ENCODE measurements at regions not wholly inside any gene's neighbourhood (a gene's known extent, or its start where the extent isn't known, plus 50 kb on each side); places are given as distances from the start of the nearest gene placed in this dataset.

DNA sequence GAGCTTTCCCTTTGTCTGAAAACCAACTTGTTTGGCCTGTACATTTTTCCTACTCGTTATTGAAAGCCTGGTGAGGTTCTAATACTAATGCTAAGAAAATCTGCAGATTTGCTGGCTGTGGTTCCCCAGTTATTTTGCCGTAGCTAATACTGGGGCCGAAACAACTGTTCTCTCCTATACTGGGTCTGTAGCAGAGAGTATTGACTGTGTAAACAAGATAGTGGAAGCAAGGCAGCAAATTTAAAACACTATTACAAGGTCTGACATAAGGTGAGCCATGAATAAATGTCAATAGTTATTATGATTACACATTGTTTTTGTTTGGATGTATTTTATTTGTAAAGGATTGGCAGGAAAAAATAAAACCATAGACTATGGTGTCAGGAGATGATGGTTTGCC, 1244.0 kb downstream of the AACS start:
- H3K4me1 Mint-ChIP-seq (ENCODE audit: low read depth), result no peaks in the 10 kb centered on the region
- H3K4me3 Mint-ChIP-seq, result no peak overlapping the region
- no peak for ATAC-seq (replicated peaks in 1 of 2)

GRCh38 chr12:126312457-126312856, 1247.2 kb downstream of the AACS start:
- Mint-ChIP-seq H3K9me3 (peaks cover 1 to 3% of the 10 kb centered on the region in 2 donors), H3K36me3 (ENCODE audit: insufficient read depth in 2 of 2) (peaks cover 0 to 1% of the 10 kb centered on the region in 2 donors), H3K4me1 (ENCODE audit: low read depth) (no peaks in the 10 kb centered on the region), H3K27me3 (ENCODE audit: low read depth) (no peaks in the 10 kb centered on the region), H3K27ac (no peak overlapping the region), H3K4me3 (no peak overlapping the region)
- DNase-seq, result no peak
- no peak for ATAC-seq (replicated peaks in 1 of 2)

More for the DNA sequence above, 1244.0 kb downstream of the AACS start:
- Mint-ChIP-seq H3K27ac (no peak overlapping the region), H3K9me3 (peaks cover 0 to 5% of the 10 kb centered on the region in 2 donors), H3K27me3 (ENCODE audit: low read depth) (no peaks in the 10 kb centered on the region), H3K36me3 (ENCODE audit: insufficient read depth in 2 of 2) (peaks cover 0 to 3% of the 10 kb centered on the region in 2 donors)
- no peak for DNase-seq

DNA sequence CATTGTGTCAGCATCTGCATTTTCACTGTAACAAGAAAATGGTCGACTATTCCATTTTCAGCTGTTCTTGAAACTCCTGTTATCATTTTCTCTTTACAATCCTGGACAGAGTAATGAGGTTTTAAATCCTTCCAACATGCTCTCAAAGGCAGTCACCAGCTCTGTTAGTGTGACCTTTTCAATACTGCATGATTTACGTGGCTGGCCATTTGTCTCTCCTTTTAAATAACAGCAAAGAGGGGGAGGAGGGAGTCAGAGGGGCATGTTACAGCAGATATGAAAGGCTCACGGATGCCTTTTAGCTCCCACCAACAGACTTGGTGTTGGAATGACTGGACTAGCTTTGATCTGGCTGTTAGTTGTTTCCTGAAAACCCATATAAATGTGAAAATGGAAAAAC, 1251.2 kb downstream of the AACS start:
- no peak overlapping the region for H3K27ac Mint-ChIP-seq
- peaks cover 0 to 1% of the 10 kb centered on the region in 2 donors for H3K36me3 Mint-ChIP-seq (ENCODE audit: insufficient read depth in 2 of 2)
- no peaks in the 10 kb centered on the region for H3K27me3 Mint-ChIP-seq (ENCODE audit: low read depth)
- DNase-seq (no peak), ATAC-seq (replicated peaks in 1 of 2) (no peak)
- H3K4me1 Mint-ChIP-seq (ENCODE audit: low read depth), result no peaks in the 10 kb centered on the region
- no peak overlapping the region for H3K4me3 Mint-ChIP-seq
- H3K9me3 Mint-ChIP-seq, result peaks cover 0 to 3% of the 10 kb centered on the region in 2 donors

DNA sequence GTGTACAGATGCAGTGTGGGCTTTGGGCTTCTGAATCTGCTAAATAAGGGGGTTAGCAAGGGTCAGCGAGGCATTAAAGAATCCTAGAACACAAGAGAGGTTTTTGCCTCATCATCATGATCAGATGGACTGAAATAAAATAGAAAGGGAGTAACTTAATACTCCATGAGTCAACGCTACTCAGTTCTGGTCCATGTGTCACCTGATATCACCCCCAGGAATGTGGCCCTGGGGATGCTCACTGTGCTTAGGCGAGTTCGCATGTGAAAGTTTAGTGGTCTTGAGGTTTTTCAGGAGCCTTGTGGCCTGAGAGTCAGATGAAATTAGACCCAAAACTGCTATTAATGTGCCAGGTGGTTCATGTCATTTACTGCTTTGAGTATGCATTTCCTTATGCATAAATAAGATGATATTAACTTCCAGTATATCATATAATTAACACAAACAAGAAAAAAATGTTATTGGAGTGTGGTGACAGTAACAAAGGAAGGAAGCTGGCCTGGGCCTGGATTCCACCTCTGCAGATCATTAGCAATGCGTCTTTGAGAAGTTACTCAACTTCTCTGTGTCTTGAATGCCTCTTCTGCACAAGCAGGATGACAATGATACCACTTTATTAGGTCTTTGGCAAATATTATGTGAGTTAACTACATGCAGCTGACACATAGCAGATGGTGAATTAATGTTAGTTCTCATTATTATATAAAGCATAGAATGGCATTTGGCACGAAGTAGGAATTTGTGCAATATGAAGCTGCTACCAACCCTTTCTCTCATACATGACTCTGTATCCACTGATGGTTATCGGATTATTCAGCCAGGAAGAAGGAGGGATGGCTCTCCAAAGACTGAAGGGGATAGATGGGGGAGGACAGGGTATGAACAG, 1272.6 kb downstream of the AACS start:
- no peaks in the 10 kb centered on the region for H3K27me3 Mint-ChIP-seq (ENCODE audit: low read depth)
- no peak for DNase-seq
- no peak overlapping the region for H3K27ac Mint-ChIP-seq
- H3K4me1 Mint-ChIP-seq (ENCODE audit: low read depth), result no peaks in the 10 kb centered on the region
- no peak for ATAC-seq (replicated peaks in 1 of 2)
- H3K9me3 Mint-ChIP-seq, result peaks cover 0 to 1% of the 10 kb centered on the region in 2 donors
- H3K36me3 Mint-ChIP-seq (ENCODE audit: insufficient read depth in 2 of 2), result no peaks in the 10 kb centered on the region
- H3K4me3 Mint-ChIP-seq, result no peak overlapping the region

- Mint-ChIP-seq H3K27ac (no peak overlapping the region), H3K4me1 (ENCODE audit: low read depth) (no peaks in the 10 kb centered on the region), H3K27me3 (ENCODE audit: low read depth) (no peaks in the 10 kb centered on the region), H3K4me3 (no peak overlapping the region), H3K9me3 (peaks cover 2 to 6% of the 10 kb centered on the region in 2 donors), H3K36me3 (ENCODE audit: insufficient read depth in 2 of 2) (no peaks in the 10 kb centered on the region)
- no peak for DNase-seq
- no peak for ATAC-seq (replicated peaks in 1 of 2)
Observed at GRCh38 chr12:126342866-126343265, 1277.6 kb downstream of the AACS start.

GRCh38 chr12:126343321-126343720, 1278.1 kb downstream of the AACS start:
- H3K4me1 Mint-ChIP-seq (ENCODE audit: low read depth), result no peaks in the 10 kb centered on the region
- DNase-seq, result no peak
- no peaks in the 10 kb centered on the region for H3K36me3 Mint-ChIP-seq (ENCODE audit: insufficient read depth in 2 of 2)
- H3K4me3 Mint-ChIP-seq, result no peak overlapping the region
- no peaks in the 10 kb centered on the region for H3K27me3 Mint-ChIP-seq (ENCODE audit: low read depth)
- no peak for ATAC-seq (replicated peaks in 1 of 2)
- H3K9me3 Mint-ChIP-seq, result peaks cover 2 to 6% of the 10 kb centered on the region in 2 donors
- H3K27ac Mint-ChIP-seq, result no peak overlapping the region

DNA sequence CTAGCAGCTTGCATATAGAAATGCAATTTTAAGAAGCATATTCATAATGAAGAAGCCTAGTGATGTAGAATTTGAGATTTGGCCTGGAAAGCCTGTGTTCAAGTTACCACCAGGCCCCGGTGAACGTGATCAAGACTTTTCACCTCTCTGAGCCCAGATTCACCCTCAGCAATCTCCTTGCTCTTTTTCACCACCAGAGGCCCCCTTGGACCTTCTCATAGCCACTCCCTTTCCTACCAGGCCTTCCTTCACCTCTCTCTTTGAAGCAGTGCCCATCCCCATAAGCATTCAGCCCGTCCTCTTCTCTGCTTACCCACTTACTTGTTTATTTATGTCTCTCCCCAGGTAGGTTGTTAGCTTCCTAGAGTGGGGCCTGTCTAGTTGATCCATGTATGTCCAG, 1280.9 kb downstream of the AACS start:
- H3K4me3 Mint-ChIP-seq, result no peak overlapping the region
- H3K27ac Mint-ChIP-seq, result no peak overlapping the region
- peaks cover 2 to 5% of the 10 kb centered on the region in 2 donors for H3K9me3 Mint-ChIP-seq
- H3K4me1 Mint-ChIP-seq (ENCODE audit: low read depth), result no peaks in the 10 kb centered on the region
- DNase-seq (no peak), ATAC-seq (replicated peaks in 1 of 2) (no peak)
- no peaks in the 10 kb centered on the region for H3K27me3 Mint-ChIP-seq (ENCODE audit: low read depth)
- no peaks in the 10 kb centered on the region for H3K36me3 Mint-ChIP-seq (ENCODE audit: insufficient read depth in 2 of 2)

- Mint-ChIP-seq H3K4me3 (no peak overlapping the region), H3K9me3 (peaks cover 2 to 5% of the 10 kb centered on the region in 2 donors), H3K27me3 (ENCODE audit: low read depth) (no peaks in the 10 kb centered on the region), H3K4me1 (ENCODE audit: low read depth) (no peaks in the 10 kb centered on the region), H3K36me3 (ENCODE audit: insufficient read depth in 2 of 2) (no peaks in the 10 kb centered on the region), H3K27ac (no peak overlapping the region)
- ATAC-seq (replicated peaks in 1 of 2) (no peak), DNase-seq (no peak)
Observed at GRCh38 chr12:126347421-126347820, 1282.2 kb downstream of the AACS start.

- Mint-ChIP-seq H3K4me3 (no peak overlapping the region), H3K9me3 (peaks cover 2 to 5% of the 10 kb centered on the region in 2 donors), H3K27ac (no peak overlapping the region), H3K36me3 (ENCODE audit: insufficient read depth in 2 of 2) (no peaks in the 10 kb centered on the region), H3K4me1 (ENCODE audit: low read depth) (no peaks in the 10 kb centered on the region), H3K27me3 (ENCODE audit: low read depth) (no peaks in the 10 kb centered on the region)
- DNase-seq (no peak), ATAC-seq (replicated peaks in 1 of 2) (no peak)
Observed at GRCh38 chr12:126349383-126349782, 1284.1 kb downstream of the AACS start.

DNA sequence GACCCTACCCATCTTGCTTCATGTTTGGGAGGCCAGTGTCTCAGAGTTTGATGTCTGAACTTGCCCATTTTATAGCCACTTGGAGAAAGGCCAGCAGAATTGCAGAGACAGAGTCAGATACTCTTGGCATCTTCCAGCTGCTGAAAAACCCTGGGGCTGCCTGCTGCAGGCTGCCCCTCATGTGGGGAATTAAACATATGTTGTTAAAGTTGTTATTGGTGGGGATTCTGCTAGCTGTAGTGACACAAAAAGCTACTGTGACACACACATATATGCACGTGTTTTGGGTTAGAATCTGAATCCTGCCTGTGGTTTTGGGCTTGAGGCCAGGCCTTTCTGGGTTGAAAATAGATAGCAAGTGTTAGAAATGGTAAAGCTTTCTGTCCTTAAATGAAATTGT, 1288.4 kb downstream of the AACS start:
- no peaks in the 10 kb centered on the region for H3K4me1 Mint-ChIP-seq (ENCODE audit: low read depth)
- DNase-seq (no peak), ATAC-seq (replicated peaks in 1 of 2) (no peak)
- no peaks in the 10 kb centered on the region for H3K27me3 Mint-ChIP-seq (ENCODE audit: low read depth)
- no peak overlapping the region for H3K27ac Mint-ChIP-seq
- H3K4me3 Mint-ChIP-seq, result no peak overlapping the region
- peaks cover 0 to 1% of the 10 kb centered on the region in 2 donors for H3K36me3 Mint-ChIP-seq (ENCODE audit: insufficient read depth in 2 of 2)
- H3K9me3 Mint-ChIP-seq, result peaks cover 5 to 6% of the 10 kb centered on the region in 2 donors

DNA sequence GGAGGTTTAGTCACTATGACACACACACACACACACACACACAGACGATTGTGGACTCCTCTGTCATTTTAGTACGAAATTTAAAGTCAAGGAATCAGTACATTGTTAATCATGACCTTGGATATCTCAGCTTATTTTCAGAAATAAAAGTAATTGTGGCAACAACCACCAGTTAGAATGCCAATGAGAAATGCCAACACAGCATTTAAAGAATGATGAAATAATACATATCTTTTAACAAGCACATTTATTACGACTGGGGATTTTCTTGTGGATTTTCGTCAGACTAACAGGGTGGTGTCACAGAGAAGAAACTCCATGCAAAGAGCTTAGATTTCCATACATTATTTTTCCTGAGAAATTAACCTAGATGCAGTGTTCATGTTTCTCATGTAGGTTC, 1289.4 kb downstream of the AACS start:
- ATAC-seq (replicated peaks in 1 of 2), result no peak
- no peak for DNase-seq
- Mint-ChIP-seq H3K27me3 (ENCODE audit: low read depth) (no peaks in the 10 kb centered on the region), H3K4me1 (ENCODE audit: low read depth) (no peaks in the 10 kb centered on the region), H3K9me3 (peaks cover 6% of the 10 kb centered on the region in 2 donors), H3K27ac (no peak overlapping the region), H3K4me3 (no peak overlapping the region), H3K36me3 (ENCODE audit: insufficient read depth in 2 of 2) (peaks cover 0 to 1% of the 10 kb centered on the region in 2 donors)

- peaks cover 6 to 8% of the 10 kb centered on the region in 2 donors for H3K9me3 Mint-ChIP-seq
- DNase-seq (no peak), ATAC-seq (replicated peaks in 1 of 2) (no peak)
- H3K27me3 Mint-ChIP-seq (ENCODE audit: low read depth), result no peaks in the 10 kb centered on the region
- H3K4me1 Mint-ChIP-seq (ENCODE audit: low read depth), result no peaks in the 10 kb centered on the region
- H3K36me3 Mint-ChIP-seq (ENCODE audit: insufficient read depth in 2 of 2), result peaks cover 1% of the 10 kb centered on the region in 2 donors
- H3K4me3 Mint-ChIP-seq, result no peak overlapping the region
- H3K27ac Mint-ChIP-seq, result no peak overlapping the region
Observed at GRCh38 chr12:126355346-126355745, 1290.1 kb downstream of the AACS start.

DNA sequence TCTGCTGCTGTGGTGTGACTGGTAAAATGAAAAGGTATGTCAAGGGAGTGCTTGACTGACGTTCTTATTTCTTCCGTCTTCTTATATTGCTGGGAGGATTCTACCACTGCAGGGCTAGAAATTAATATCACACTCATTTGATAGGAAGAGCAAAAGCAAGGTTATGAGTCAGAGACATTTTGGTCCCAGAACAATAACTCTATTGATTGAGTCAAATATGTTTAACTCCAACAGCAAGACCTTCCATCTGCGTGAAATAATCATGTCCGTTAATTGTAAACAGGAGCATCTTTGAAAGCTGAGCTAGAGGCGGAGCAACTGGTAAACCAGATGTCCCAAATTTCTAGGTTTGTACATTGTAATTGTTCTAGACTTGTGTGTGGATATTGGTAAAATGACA, 1293.6 kb downstream of the AACS start:
- Mint-ChIP-seq H3K4me1 (ENCODE audit: low read depth) (no peaks in the 10 kb centered on the region), H3K4me3 (no peak overlapping the region), H3K36me3 (ENCODE audit: insufficient read depth in 2 of 2) (peaks cover 1% of the 10 kb centered on the region in 2 donors), H3K27me3 (ENCODE audit: low read depth) (no peaks in the 10 kb centered on the region), H3K27ac (no peak overlapping the region), H3K9me3 (peaks cover 7 to 10% of the 10 kb centered on the region in 2 donors)
- DNase-seq (no peak), ATAC-seq (replicated peaks in 1 of 2) (no peak)

- Mint-ChIP-seq H3K27ac (no peak overlapping the region), H3K27me3 (ENCODE audit: low read depth) (no peaks in the 10 kb centered on the region), H3K4me3 (no peak overlapping the region), H3K36me3 (ENCODE audit: insufficient read depth in 2 of 2) (peaks cover 1% of the 10 kb centered on the region in 2 donors), H3K4me1 (ENCODE audit: low read depth) (no peaks in the 10 kb centered on the region), H3K9me3 (peaks cover 7 to 10% of the 10 kb centered on the region in 2 donors)
- ATAC-seq (replicated peaks in 1 of 2) (no peak), DNase-seq (no peak)
Observed at GRCh38 chr12:126359216-126359615, 1294.0 kb downstream of the AACS start.
